ENCODE measurements at regions not wholly inside any gene's neighbourhood (a gene's known extent, or its start where the extent isn't known, plus 50 kb on each side); places are given as distances from the start of the nearest gene placed in this dataset.

GRCh38 chr10:3668276-3668965, 116.6 kb downstream of the KLF6 start:
- DNase-seq (ENCODE audit: low read depth), result peak; percentile 55
- Histone ChIP-seq H3K36me3 (ENCODE audit: control insufficient read depth, insufficient read depth, low read length) (no peaks in the 10 kb centered on the region), H3K27me3 (ENCODE audit: control insufficient read depth, insufficient read depth, low read length) (no peaks in the 10 kb centered on the region), H3K4me3 (ENCODE audit: low read depth, low read length) (peak overlapping the region; percentile 4)
- TF ChIP-seq, protein P1, sequence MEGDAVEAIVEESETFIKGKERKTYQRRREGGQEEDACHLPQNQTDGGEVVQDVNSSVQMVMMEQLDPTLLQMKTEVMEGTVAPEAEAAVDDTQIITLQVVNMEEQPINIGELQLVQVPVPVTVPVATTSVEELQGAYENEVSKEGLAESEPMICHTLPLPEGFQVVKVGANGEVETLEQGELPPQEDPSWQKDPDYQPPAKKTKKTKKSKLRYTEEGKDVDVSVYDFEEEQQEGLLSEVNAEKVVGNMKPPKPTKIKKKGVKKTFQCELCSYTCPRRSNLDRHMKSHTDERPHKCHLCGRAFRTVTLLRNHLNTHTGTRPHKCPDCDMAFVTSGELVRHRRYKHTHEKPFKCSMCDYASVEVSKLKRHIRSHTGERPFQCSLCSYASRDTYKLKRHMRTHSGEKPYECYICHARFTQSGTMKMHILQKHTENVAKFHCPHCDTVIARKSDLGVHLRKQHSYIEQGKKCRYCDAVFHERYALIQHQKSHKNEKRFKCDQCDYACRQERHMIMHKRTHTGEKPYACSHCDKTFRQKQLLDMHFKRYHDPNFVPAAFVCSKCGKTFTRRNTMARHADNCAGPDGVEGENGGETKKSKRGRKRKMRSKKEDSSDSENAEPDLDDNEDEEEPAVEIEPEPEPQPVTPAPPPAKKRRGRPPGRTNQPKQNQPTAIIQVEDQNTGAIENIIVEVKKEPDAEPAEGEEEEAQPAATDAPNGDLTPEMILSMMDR (IDR thresholded peaks at IDR 0.05; ENCODE audit: insufficient read depth, low read length, poor library complexity, severe bottlenecking), result no peak

GRCh38 chr10:3666525-3667302, 118.3 kb downstream of the KLF6 start:
- DNase-seq (ENCODE audit: low read depth), result no peak
- TF ChIP-seq, protein P1 (IDR thresholded peaks at IDR 0.05; ENCODE audit: insufficient read depth, low read length, poor library complexity, severe bottlenecking), result no peak
- Histone ChIP-seq H3K4me3 (ENCODE audit: low read depth, low read length) (no peak overlapping the region), H3K27me3 (ENCODE audit: control insufficient read depth, insufficient read depth, low read length) (no peaks in the 10 kb centered on the region), H3K36me3 (ENCODE audit: control insufficient read depth, insufficient read depth, low read length) (no peaks in the 10 kb centered on the region)

GRCh38 chr10:3665316-3665908, 119.6 kb downstream of the KLF6 start:
- no peaks in the 10 kb centered on the region for H3K36me3 ChIP-seq (ENCODE audit: control insufficient read depth, insufficient read depth, low read length)

DNA sequence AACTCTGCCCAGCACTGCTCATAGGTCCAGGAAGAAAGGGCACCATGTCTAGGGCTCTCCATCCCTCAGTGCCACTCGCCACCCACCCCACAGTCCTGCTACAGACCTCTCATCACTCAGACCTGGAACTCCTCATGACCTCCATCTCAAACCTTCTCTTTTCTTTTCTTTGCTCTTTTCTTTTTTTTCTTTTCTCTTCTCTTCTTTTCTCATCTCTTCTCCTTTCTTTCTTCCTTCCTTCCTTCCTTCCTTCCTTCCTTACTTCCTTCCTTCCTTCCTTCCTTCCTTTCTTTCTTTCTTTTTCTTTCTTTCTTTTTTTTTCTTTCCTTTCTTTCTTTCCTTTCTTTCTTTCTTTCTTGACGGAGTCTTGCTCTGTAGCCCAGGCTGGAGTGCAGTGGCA, 122.2 kb downstream of the KLF6 start:
- TF ChIP-seq, protein P1 (IDR thresholded peaks at IDR 0.05; ENCODE audit: insufficient read depth, low read length, poor library complexity, severe bottlenecking), result no peak
- no peaks in the 10 kb centered on the region for H3K27me3 ChIP-seq (ENCODE audit: control insufficient read depth, insufficient read depth, low read length)
- H3K36me3 ChIP-seq (ENCODE audit: control insufficient read depth, insufficient read depth, low read length), result no peaks in the 10 kb centered on the region
- H3K4me3 ChIP-seq (ENCODE audit: low read depth, low read length), result no peak overlapping the region
- DNase-seq (ENCODE audit: low read depth), result no peak

More at GRCh38 chr10:3665316-3665908, 119.6 kb downstream of the KLF6 start:
- no peak for DNase-seq (ENCODE audit: low read depth)
- TF ChIP-seq, protein P1 (IDR thresholded peaks at IDR 0.05; ENCODE audit: insufficient read depth, low read length, poor library complexity, severe bottlenecking), result no peak
- H3K27me3 ChIP-seq (ENCODE audit: control insufficient read depth, insufficient read depth, low read length), result no peaks in the 10 kb centered on the region
- H3K4me3 ChIP-seq (ENCODE audit: low read depth, low read length), result no peak overlapping the region

- no peak for DNase-seq (ENCODE audit: low read depth)
Observed at GRCh38 chr10:3661271-3661670, 123.7 kb downstream of the KLF6 start.

More at GRCh38 chr10:3661271-3661670, 123.7 kb downstream of the KLF6 start:
- Histone ChIP-seq H3K36me3 (ENCODE audit: control insufficient read depth, insufficient read depth, low read length) (no peaks in the 10 kb centered on the region), H3K27me3 (ENCODE audit: control insufficient read depth, insufficient read depth, low read length) (no peaks in the 10 kb centered on the region), H3K4me3 (ENCODE audit: low read depth, low read length) (no peak overlapping the region)
- TF ChIP-seq, protein P1 (IDR thresholded peaks at IDR 0.05; ENCODE audit: insufficient read depth, low read length, poor library complexity, severe bottlenecking), result no peak

All from kidney epithelial cell (primary cell).